ENCODE measurements at regions not wholly inside any gene's neighbourhood (a gene's known extent, or its start where the extent isn't known, plus 50 kb on each side); places are given as distances from the start of the nearest gene placed in this dataset.
"Not testable (repeated sequence)": the region's sequence is repeated elsewhere in the genome, so short reads cannot be mapped to it uniquely, and the experiment has no call there.

- H3K9me3 ChIP-seq, result no peaks in the 10 kb centered on the region
- intact Hi-C loops (cut with DNase I, micrococcal nuclease), result no loop called here
- no peak overlapping the region for H3K4me3 ChIP-seq
- no peak for DNase-seq
- TF ChIP-seq CTCF (IDR thresholded peaks at IDR 0.05), result no peak
- no peaks in the 10 kb centered on the region for H3K36me3 ChIP-seq (ENCODE audit: low read depth)
- no peaks in the 10 kb centered on the region for H3K4me1 ChIP-seq (ENCODE audit: low read depth)
- no peak for ATAC-seq
Measured at GRCh38 chrX:65900850-65901844, 138.7 kb downstream of the VSIG4 start.

GRCh38 chrX:65894133-65894532, 145.7 kb downstream of the VSIG4 start:
- DNase-seq (no peak), ATAC-seq (peak; percentile 32)
- intact Hi-C loops (cut with DNase I, micrococcal nuclease), result no loop called here
- no peaks in the 10 kb centered on the region for H3K4me1 ChIP-seq (ENCODE audit: low read depth)
- no peak overlapping the region for H3K4me3 ChIP-seq
- no peaks in the 10 kb centered on the region for H3K9me3 ChIP-seq
- TF ChIP-seq CTCF (IDR thresholded peaks at IDR 0.05), result no peak
- H3K36me3 ChIP-seq (ENCODE audit: low read depth), result no peaks in the 10 kb centered on the region

GRCh38 chrX:65891817-65892216, 148.1 kb downstream of the VSIG4 start:
- intact Hi-C loops (cut with DNase I, micrococcal nuclease); H3K9me3 ChIP-seq; ATAC-seq; DNase-seq; H3K36me3 ChIP-seq (ENCODE audit: low read depth); H3K4me3 ChIP-seq; H3K4me1 ChIP-seq (ENCODE audit: low read depth): not testable (repeated sequence)

GRCh38 chrX:65888150-65888549, 151.7 kb downstream of the VSIG4 start:
- intact Hi-C loops (cut with DNase I, micrococcal nuclease); H3K4me3 ChIP-seq; H3K4me1 ChIP-seq (ENCODE audit: low read depth); H3K9me3 ChIP-seq; H3K36me3 ChIP-seq (ENCODE audit: low read depth); ATAC-seq; DNase-seq: not testable (repeated sequence)

- TF ChIP-seq CTCF (IDR thresholded peaks at IDR 0.05), result no peak
- intact Hi-C loops (cut with DNase I, micrococcal nuclease), result no loop called here
- DNase-seq (no peak), ATAC-seq (no peak)
- no peaks in the 10 kb centered on the region for H3K4me1 ChIP-seq (ENCODE audit: low read depth)
- H3K4me3 ChIP-seq, result no peak overlapping the region
- no peaks in the 10 kb centered on the region for H3K9me3 ChIP-seq
- no peaks in the 10 kb centered on the region for H3K36me3 ChIP-seq (ENCODE audit: low read depth)
Measured at GRCh38 chrX:65883556-65883955, 156.3 kb downstream of the VSIG4 start.

- Histone ChIP-seq H3K36me3 (ENCODE audit: low read depth) (no peaks in the 10 kb centered on the region), H3K9me3 (no peaks in the 10 kb centered on the region), H3K4me1 (ENCODE audit: low read depth) (no peaks in the 10 kb centered on the region), H3K4me3 (no peak overlapping the region)
- intact Hi-C loops (cut with DNase I, micrococcal nuclease), result no loop called here
- ATAC-seq, result no peak
- no peak for DNase-seq
- no peak for TF ChIP-seq CTCF (IDR thresholded peaks at IDR 0.05)
Measured at GRCh38 chrX:65879977-65880799, 159.7 kb downstream of the VSIG4 start.
